ENCODE measurements at regions not wholly inside any gene's neighbourhood (a gene's known extent, or its start where the extent isn't known, plus 50 kb on each side); places are given as distances from the start of the nearest gene placed in this dataset.

DNA sequence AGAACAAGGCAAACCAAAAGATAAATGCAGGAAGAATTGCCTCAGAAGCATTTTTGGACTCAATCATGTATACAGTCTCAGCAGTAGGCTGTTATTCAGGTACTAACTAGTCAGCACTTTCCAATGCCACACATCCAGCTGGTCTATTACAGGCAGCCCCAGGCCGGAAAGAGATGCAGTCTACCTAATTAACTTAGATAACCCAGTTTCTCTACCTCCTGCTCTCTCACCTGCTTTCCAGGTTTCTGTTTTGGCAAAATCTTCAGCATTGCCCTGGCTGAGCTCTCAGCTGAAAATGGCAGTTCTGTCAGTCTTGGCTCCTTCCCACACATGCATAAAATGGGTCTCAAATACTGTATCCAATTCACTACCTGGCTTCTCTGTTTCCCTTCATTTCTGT, 101.3 kb upstream of the UFL1 start:
- TF ChIP-seq, protein P1, sequence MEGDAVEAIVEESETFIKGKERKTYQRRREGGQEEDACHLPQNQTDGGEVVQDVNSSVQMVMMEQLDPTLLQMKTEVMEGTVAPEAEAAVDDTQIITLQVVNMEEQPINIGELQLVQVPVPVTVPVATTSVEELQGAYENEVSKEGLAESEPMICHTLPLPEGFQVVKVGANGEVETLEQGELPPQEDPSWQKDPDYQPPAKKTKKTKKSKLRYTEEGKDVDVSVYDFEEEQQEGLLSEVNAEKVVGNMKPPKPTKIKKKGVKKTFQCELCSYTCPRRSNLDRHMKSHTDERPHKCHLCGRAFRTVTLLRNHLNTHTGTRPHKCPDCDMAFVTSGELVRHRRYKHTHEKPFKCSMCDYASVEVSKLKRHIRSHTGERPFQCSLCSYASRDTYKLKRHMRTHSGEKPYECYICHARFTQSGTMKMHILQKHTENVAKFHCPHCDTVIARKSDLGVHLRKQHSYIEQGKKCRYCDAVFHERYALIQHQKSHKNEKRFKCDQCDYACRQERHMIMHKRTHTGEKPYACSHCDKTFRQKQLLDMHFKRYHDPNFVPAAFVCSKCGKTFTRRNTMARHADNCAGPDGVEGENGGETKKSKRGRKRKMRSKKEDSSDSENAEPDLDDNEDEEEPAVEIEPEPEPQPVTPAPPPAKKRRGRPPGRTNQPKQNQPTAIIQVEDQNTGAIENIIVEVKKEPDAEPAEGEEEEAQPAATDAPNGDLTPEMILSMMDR (conservative IDR thresholded peaks at IDR 0.05; ENCODE audit: low read depth, low read length) = no peak
- TF ChIP-seq EZH2 (IDR thresholded peaks at IDR 0.05; ENCODE audit: low read length, unreplicated experiment) (no peak), EZH2phosphoT487 (IDR thresholded peaks at IDR 0.05; ENCODE audit: borderline replicate concordance, low read length) (no peak)

Measured in PC-3 (cell line).